Astrocyte of the spinal cord (primary cell): ENCODE measurements at regions not wholly inside any gene's neighbourhood (a gene's known extent, or its start where the extent isn't known, plus 50 kb on each side); places are given as distances from the start of the nearest gene placed in this dataset.

ENCODE experiments used
- DNase-seq: peaks from one replicate; pipeline ENCODE4 v3.0.0; 2011; ENCODE audit warnings: low read depth, low spot score
- H3K4me3 ChIP-seq: 2 replicates; pipeline ENCODE4 v1.5.1; 2011; ENCODE audit warnings: low read depth, mild to moderate bottlenecking, low read length, moderate library complexity
- CTCF ChIP-seq: IDR thresholded peaks from 2 replicates; pipeline ENCODE4 v1.5.1; 2012; ENCODE audit warnings: low read depth, mild to moderate bottlenecking, low read length, inconsistent platforms
- in situ Hi-C: cut with HindIII; loops from 2 replicates; pipeline ENCODE4 v1.10.0; 2017; ENCODE audit warnings: low sequenced_read_pairs

- TF ChIP-seq CTCF, result no peak
- no peak overlapping the region for H3K4me3 ChIP-seq
- no peak for DNase-seq
- in situ Hi-C loops, result no loop called here
Measured at GRCh38 chr19:34066007-34066643, 106.2 kb upstream of the LSM14A start.

GRCh38 chr19:34067861-34068271, 104.4 kb upstream of the LSM14A start:
- no peak overlapping the region for H3K4me3 ChIP-seq
- DNase-seq, result no peak
- TF ChIP-seq CTCF, result no peak
- in situ Hi-C loops, result no loop called here

GRCh38 chr19:34075661-34076091, 96.6 kb upstream of the LSM14A start:
- H3K4me3 ChIP-seq, result no peak overlapping the region
- TF ChIP-seq CTCF, result no peak
- DNase-seq, result no peak
- in situ Hi-C loops, result no loop called here

- no peak overlapping the region for H3K4me3 ChIP-seq
- TF ChIP-seq CTCF, result no peak
- no peak for DNase-seq
- in situ Hi-C loops, result no loop called here
Measured at GRCh38 chr19:34082289-34083077, 89.8 kb upstream of the LSM14A start.

- no peak for DNase-seq
- H3K4me3 ChIP-seq, result no peak overlapping the region
- in situ Hi-C loops, result no loop called here
- TF ChIP-seq CTCF, result no peak
Measured at GRCh38 chr19:34084396-34085145, 87.7 kb upstream of the LSM14A start.

- TF ChIP-seq CTCF, result no peak
- no peak overlapping the region for H3K4me3 ChIP-seq
- in situ Hi-C loops, result no loop called here
- no peak for DNase-seq
Measured at GRCh38 chr19:34085336-34085735, 87.0 kb upstream of the LSM14A start.
